Endometrium (tissue), 2 donors: ENCODE measurements at regions not wholly inside any gene's neighbourhood (a gene's known extent, or its start where the extent isn't known, plus 50 kb on each side); places are given as distances from the start of the nearest gene placed in this dataset.

Experiments used
- FAIRE-seq: peaks from 2 replicates; lab custom pipeline; 2012; peaks lifted over from hg19 to GRCh38; lab: Jason Lieb, UNC
- donor health status: control.
- donor health status: control.

DNA sequence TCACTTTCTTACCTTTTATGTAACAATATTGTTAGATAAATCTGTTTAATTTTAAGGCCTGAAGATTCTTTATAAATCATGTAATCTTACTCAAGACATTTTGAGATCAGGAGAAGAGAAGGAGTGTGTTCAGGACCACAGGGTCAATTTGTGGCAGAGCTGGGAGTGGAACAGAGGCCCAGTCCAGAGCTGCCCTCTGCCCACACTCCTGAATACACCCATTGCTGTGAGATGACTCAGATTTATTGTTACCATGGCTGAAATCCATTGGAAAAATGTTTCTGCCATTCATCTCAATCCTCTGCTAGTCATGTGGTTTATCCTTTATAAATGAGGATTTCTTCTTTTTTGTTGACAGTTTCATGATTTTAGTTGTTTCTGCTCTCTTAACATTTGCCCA lies 100.5 kb upstream of the STXBP6 start:
- no peak for FAIRE-seq

DNA sequence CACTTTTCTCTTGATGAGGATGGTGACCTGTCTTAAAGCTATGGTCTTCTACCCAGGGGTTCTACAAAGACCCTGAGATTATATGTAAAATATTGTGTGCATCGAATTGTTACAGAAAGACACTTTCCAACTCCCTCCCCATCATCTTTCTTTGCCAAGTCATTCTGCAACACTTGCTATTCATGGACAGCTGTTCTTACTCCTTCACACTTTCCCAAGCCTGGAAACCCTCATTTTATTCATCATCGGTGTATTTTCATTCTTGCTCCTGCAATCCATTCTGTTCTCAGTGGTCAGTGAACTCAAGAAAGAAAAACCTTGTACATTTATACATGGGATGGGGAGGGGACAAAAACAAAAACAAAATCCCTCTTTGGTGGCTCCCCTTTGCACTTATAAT lies 90.5 kb upstream of the STXBP6 start:
- no peak for FAIRE-seq

DNA sequence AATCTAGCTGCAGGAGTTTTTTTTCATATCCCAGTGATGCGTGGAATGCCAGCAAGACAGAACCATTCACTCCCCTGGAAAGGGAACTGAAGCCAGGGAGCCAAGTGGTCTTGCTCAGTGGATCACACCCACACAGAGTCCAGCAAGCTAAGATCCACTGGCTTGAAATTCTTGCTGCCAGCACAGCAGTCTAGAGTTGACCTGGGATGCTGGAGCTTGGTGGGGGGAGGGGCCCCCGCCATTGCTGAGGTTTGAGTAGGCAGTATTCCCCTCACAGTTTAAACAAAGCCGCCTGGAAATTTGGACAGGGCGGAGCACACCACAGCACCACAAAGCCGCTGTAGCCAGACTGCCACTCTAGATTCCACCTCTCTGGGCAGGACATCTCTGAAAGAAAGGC lies 86.9 kb upstream of the STXBP6 start:
- no peak for FAIRE-seq

DNA sequence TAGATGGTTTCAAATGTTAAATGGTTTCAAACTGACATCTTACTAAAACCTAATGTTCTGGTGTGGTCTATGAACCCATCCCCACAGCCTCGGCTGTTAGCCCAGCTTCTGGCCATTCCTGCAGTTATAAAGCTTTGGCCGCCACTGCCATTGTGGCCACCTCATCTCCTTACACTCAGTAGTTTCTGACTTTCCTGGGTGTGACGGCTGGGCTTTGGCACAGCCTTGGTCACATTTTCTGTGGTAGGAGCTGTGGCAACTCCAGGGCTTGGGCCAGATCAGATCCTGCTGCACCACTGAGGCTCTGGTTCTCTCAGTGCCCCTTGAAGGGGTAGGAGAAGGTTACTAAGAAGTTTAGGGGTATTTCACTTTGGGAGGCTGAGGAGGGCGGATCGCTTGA lies 84.2 kb upstream of the STXBP6 start:
- no peak for FAIRE-seq

DNA sequence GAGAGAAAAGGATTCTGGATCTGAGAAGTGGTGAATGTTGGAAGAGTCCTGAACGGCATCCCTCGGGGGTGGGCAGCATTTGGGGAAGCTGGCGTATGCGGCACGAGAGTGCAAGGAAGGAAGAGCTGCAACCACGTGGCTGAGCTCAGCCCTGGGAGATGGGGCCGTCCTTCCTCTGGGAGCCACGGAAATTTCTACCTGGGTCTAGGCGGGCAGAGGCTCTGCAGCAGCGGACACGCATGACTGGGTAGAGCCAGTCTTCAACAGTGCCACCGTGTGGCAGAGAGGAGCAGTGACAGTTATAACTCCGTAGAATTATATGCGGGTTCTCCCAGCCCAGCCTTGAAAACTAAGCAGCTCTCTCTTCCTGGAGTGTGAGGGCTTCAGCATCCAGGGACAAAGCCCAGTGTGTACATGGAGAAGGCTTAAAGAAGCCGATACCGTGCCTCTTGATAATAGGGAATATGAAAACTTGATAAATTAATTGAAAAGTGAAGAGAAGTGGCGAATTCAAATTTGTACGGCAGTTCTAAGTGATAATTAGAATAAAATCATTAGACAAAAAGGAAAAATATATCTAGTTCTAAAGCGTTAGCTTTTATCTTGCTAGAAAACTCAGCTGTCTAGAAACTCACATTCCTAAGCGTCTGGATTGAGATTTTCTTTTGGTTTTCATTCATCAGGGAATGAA lies 82.9 kb upstream of the STXBP6 start:
- no peak for FAIRE-seq

DNA sequence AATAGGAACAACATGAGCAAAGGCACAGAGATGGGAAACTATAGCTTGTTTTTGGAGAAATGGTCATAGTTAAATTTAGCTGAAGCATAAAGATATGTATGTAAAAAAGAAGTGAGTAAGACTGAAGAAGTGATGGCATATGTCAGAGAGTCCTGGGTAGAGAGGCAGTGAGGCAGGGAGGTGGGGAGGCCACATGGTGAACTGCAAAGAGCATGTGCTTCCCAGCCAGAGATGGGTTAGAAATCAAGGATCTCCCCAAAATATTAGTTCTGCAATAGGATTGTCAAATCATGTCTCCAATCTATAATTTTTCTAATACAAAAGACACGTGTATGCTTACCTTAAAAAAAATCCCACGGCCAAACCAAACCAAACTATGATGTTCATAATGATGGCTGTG lies 82.1 kb upstream of the STXBP6 start:
- no peak for FAIRE-seq

DNA sequence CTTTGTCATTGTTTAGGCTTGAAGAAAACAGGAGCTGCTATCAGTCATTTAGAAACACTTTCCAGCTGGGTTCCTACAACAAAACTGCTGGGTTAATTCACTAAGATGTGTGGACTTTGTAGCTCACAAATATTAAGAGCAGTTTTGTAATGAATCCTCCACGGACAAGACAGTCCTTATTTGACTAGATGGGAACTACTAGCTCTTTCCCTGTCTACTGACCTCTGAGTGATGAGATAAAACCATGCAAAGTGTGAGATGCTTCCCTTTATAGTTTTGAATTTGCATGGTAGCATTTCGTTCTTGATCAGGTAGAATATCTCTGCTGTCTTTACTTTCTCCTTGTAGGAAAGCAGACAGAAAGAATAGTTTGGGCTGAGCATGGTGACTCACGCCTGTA lies 72.9 kb upstream of the STXBP6 start:
- no peak for FAIRE-seq

DNA sequence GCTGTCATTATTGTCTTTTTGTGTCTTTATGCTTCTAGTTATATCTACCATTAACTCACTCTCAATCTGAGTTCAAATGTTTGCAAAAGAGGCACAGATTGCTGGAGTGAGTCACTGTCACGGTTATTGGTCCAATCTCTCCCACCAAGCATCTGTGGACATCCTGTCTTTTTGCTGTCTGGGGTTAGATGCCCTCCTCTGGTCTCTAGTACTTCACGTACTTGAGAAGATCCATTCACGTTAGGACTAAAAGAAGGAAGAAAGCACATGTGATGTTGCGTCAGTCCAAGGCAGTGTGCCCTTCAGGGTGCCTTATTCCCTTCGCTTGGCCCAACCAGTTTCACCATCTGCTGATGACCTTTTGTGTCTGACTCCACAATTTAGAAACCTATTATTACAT lies 72.3 kb upstream of the STXBP6 start:
- no peak for FAIRE-seq

DNA sequence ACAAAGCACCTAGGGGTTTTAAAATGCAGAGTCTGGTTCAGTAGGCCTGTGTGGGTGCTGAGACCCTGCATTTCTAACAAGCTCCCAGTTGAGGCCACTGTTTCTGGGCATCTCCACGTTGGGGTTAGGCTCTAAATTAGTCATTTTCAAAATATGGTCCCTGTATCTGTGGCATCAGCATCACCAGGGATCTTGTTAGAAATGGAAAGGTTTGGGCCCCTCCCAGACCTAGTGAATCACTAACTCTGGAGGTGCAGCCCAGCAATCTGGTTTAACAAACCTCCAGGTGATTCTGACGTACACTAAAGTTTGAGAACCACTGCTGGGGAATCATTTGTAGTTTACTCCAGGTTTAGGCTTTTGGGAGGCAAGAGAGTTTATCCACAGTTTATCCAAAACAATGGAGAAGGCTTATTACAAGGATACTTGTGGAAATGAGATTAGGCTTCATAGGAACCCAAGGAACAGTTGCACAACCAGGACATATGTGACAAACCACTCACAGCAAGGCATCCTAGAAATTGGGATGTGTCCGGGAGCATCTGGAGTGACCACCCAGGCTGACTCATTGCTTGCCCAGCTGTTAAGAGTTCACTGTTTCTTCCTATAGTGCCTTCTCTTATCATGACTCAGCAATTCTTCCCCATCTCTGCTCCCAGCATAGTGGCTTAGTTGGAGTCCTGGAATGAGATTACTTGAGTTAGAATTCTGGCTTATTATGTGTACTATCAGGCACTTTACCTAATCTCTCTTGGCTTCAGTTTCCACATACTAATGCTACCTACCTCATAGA lies 71.6 kb upstream of the STXBP6 start:
- FAIRE-seq = no peak

DNA sequence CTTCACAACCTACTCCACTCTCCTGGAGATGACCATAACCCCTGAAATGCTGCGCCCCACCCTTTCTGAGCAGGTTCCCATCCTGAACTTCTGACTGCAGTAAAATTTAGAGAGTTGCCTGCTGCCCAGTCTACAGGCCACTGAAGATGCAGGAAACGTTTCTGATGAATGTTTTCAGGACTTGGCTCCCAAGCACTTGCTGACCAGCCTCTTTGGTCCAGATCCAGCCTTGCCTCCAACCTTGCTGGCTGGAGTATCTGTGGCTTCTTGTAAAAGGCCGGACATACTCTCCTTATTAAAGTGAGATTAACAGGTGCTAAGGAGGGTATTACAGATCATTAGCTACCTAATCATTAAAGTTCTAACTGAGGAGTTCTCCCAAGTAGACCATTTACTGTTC lies 70.3 kb upstream of the STXBP6 start:
- no peak for FAIRE-seq

DNA sequence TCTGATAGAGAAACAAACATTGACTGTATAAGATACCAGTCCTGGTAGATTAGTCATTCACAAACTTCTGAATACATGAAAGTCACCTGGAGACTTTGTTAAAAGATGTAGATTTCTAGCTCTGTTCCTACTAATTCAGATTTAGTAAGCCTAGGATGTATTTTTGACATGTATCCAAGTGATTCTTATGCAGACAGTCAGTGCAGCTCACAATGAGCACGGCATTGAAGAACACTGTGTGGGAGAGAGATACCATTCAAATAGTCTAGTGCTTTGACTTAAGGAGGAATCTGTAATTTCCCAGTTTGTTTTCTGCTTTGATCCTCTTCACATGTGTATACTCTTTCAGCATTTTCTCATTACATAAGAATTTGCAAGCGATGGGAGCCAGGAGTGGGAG lies 68.7 kb upstream of the STXBP6 start:
- FAIRE-seq = no peak

DNA sequence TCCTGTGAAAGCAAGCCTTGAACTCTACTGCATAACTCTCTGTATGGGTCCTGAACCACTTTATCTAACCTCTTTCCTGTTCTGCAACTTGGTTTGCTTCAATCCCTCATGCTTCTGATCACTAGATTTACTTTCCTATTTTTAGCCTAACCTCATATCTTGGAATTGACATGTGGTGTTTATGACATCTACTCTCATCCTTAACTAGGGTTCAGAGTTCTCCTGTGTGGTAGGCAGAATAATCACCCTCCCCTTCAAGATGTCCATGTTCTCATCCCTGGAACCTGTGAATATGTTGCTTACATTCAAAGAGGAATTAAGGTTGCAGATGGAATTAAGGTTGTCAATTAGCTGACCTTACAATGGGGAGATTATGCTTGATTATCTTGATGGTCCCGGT lies 67.4 kb upstream of the STXBP6 start:
- FAIRE-seq = no peak

DNA sequence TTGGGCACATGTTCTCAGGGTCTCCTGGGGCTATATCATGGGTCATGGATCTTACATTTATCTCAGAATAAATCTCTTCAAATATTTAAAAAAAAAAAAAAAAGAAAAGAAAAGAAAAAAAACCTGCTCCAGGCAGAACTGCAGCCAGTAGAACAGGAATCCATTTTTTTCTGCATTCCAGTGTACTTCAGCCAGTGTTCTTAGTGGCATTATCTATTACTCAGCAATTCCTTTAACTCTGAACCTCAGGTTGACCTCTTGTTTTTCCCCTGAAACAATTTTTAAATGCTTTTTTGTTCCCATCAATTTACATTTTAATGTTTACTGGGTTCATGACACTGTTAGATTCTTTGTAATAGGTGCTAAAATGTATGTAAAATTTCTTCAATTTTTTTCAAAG lies 66.7 kb upstream of the STXBP6 start:
- no peak for FAIRE-seq

DNA sequence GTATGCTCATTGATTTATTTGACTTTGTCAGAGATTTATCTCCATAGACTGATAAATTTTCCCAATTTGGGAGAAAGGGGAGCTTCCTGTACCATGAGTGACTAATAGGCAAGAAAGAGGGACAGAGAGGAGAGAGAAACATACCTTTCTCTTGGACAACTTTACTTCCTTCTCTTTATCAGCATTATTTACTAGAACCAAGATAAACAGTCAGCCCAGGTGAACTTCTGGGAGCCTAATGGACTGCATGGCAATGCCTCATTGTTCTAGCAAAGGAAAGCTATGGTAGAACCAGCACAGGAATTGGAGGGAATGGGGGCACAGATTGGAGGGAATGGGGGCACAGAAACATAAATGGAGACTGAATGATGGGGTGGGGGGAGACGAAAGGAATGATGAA lies 63.4 kb upstream of the STXBP6 start:
- FAIRE-seq = no peak

DNA sequence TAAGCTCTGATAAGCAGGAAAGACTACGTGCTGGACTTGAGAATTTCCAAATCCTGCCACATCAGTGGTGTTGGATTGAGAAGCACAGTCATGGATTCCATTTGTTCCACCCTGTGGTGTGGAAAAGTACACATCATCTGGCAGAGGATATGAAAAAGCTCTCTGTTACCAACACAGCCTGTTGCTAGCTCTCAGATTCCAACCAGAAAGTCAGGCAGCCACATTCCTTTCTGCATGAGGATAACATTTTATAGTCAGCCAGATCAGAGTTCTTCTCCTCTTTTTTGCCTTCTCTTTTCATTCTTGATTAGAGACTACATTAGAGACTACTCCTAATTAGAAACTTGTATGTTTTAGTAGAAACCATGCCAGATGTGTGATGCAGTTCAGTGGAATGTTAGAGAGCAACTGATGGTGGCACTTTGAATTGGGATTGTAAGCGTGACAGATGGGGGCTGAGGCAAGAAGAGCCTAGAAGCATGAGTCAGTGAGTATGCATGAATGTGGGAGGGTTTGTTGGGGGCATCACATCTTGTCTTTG lies 61.2 kb upstream of the STXBP6 start:
- FAIRE-seq = no peak

DNA sequence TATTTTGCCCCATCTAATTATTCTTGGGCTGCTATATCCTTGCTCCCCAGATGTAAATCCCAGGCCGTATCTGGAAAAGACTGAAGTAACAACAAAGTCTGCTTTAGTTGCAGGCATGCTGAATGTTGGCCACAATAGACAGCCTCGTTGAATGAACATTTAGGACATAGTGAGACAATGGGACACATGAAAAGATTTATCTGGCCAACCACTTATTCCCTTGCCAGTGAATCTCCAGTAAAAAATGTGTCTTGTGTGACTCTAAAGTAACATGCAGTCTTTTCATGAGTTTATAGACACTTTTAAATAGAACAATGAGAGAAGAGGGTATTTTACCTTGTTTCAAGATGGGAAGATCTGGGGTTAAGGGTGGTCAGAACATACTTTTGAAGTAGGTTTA lies 60.2 kb upstream of the STXBP6 start:
- FAIRE-seq = no peak

DNA sequence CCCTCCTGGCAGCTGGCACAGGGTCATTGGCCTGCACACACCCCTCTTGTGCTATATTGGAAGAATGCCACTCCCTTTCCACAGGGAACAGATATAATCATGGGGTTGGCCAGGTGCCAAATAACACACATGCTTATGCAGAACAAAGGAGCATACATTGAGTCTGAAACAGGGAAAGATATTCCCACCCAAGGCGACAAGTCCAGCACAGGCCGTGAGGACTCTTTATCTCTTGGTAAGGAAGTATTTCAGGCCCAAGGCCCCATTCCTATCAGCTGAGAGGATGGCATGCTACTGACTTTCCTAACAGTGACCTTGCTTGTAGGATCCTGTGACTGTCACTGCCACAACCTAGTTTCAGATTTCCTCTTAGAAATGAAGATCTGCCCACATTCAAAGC lies 59.0 kb upstream of the STXBP6 start:
- no peak for FAIRE-seq

DNA sequence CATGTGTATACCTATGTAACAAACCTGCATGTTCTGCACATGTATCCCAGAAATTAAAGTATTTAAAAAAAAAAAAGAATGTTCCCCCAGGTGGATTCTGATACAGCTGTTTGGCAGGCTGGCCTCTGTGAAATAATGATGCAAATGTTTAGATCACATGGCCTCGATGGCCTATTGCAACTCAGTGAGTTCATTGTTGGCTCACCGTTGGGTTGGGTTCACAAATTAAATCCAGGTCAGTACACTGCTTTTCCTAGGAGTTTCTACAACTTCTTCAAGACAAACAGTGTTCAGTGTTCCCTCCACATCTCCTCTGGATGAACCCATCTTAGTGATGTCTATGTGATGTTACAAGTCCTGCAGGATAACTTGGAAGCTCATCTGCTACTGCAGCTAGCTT lies 58.3 kb upstream of the STXBP6 start:
- no peak for FAIRE-seq

DNA sequence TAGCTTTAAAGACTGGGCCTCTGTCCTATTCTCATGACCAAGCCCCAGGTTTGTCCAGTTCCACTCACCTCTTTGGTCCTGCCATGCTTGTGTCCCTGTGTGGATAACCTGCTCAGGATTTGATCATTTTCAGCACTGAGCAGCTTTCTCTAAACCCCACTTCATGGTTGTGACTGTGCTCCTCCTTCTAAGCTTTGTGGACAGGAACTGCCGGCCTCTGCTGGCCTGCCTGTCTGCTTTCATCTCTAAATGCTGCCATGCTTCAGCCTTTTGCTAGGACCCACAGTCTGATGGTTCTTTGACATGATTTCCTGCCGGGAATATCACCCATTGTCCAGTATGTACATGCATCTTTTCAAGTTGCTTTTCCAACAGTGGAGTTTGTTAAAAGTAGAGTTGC lies 53.9 kb upstream of the STXBP6 start:
- no peak for FAIRE-seq

DNA sequence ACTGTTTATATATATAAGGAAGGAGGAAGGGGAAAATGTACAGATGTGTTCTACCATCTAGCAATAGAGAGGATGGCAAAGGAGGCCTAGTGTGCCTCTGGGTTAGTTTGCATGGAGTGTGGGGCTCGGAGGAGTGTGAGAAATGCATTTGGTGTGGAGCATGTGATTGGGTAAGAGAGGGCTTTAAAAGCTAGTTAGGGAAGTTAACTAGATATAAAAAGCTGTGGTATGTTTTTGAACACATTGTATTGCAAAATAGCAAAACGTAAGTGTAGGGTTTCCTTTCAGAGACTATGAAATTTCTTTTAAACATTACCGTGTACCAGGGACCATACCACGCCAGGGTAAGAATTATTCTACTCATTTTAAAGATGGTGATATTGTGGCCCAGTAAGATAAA lies 53.3 kb upstream of the STXBP6 start:
- no peak for FAIRE-seq

DNA sequence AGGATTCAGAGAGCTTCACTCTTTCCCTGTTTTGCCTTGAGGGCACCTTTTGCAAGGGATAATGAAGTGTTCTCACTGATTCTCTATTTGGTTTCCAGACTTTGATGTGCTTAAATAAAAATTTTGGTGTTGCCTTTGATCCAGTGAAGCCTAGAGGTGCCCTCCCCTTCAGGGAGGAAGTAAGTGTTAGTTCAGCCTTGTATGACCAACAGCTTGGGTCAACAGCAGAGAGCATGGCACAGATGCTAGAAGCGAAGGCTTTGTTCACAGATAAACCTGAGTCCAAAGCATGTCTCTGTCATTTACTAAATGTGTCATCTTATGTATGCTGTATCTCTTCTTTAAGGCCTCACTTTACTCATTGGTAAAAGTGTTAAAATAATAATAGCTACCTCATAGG lies 52.8 kb upstream of the STXBP6 start:
- no peak for FAIRE-seq

DNA sequence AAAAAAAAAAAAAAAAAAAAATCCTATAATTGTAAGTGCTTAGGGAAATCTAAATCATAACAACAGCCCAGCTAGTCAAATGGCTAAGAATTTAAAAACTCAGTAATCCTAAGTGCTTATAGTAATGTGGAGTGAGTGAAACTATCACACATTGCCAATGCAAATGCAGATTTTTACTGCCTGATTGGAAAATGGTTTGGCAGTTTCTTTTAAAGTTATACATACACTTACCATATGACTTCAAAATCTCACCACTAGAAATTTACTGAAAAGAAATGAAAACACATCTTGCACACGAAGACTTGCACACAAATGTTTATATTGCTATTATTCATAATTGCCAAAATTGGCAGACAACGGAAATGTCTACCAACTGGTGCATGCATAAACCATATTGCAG lies 51.3 kb upstream of the STXBP6 start:
- FAIRE-seq = no peak
